ENCODE measurements at regions not wholly inside any gene's neighbourhood (a gene's known extent, or its start where the extent isn't known, plus 50 kb on each side); places are given as distances from the start of the nearest gene placed in this dataset.

DNA sequence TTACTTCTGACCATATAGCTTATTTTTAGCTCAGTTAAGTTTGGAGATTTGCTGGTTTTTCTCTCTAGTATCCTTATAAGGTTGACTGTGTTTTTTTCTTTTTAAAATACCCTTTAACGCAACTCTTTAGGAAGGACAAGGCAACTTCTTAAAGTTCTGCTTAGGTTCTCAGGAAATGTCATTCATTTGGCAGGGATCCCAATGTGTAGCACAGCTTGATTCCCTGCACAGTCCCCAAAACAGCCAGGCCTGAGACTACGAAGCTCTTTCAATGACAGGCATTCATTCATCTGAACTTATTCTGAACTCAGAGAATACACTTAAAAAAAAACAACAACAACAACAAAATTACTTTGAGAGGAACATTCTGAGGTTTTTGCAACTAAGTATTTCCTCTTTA is 1765.8 kb downstream of the PCDH7 start:
- Histone ChIP-seq H3K27ac (no peak overlapping the region), H3K4me3 (no peak overlapping the region), H3K4me1 (replicated peaks in 1 of 2) (no peaks in the 10 kb centered on the region)
- in situ Hi-C loops (cut with MboI; ENCODE audit: low pct_unique_long_range_greater_than_20kb in 2 of 9, low sequenced_read_pairs in 9 of 9, unreplicated experiment in 9 of 9): no loop called here
- 8 to 100% (median 35%) methylated on average over 1 to 2 of the region's 2 CpGs; no CpG with 5 or more reads in 1 of the 10 experiments for WGBS, 10 experiments
- no peak for ATAC-seq (replicated peaks in 6 of 8)

- 0 to 100% (median 47%) methylated on average over 1 of the region's 1 CpG; no CpG with 5 or more reads in 2 of the 10 experiments for WGBS, 10 experiments
- H3K4me1 ChIP-seq (replicated peaks in 1 of 2): no peaks in the 10 kb centered on the region
- no peak overlapping the region for H3K27ac ChIP-seq
- H3K4me3 ChIP-seq: no peak overlapping the region
- ATAC-seq (replicated peaks in 6 of 8): no peak
- in situ Hi-C loops (cut with MboI; ENCODE audit: low pct_unique_long_range_greater_than_20kb in 2 of 9, low sequenced_read_pairs in 9 of 9, unreplicated experiment in 9 of 9): no loop called here
These were observed 1768.5 kb downstream of the PCDH7 start for GRCh38 chr4:32488690-32489089.

GRCh38 chr4:32499171-32499570 is 1779.0 kb downstream of the PCDH7 start:
- H3K4me3 ChIP-seq: no peak overlapping the region
- 16 to 99% (median 84%) methylated on average over 3 to 5 of the region's 5 CpGs for WGBS, 10 experiments
- in situ Hi-C loops (cut with MboI; ENCODE audit: low pct_unique_long_range_greater_than_20kb in 2 of 9, low sequenced_read_pairs in 9 of 9, unreplicated experiment in 9 of 9): no loop called here
- H3K4me1 ChIP-seq (replicated peaks in 1 of 2): no peaks in the 10 kb centered on the region
- no peak overlapping the region for H3K27ac ChIP-seq
- ATAC-seq (replicated peaks in 6 of 8): peak in 3 of 8 experiments; percentile 60 to 97 (median 87)

DNA sequence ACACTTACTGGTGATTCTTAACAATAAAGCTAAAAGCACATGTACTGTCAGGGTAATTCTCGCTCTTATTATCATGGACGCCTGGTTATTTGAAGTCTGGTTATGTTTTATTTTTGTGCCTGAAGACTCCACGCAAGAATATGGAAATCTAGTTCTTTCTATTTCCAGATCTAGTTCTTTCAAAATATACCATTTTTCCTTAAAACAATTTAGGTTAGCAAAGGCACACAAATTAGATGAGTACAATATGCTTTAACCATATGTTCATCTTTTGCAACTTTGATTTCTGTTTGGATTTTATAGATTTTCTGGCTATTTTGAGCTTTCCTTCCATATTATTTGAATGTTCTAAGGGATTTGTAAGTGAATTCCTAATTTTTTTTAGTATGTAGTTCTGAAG is 1783.1 kb downstream of the PCDH7 start:
- in situ Hi-C loops (cut with MboI; ENCODE audit: low pct_unique_long_range_greater_than_20kb in 2 of 9, low sequenced_read_pairs in 9 of 9, unreplicated experiment in 9 of 9): no loop called here
- WGBS, 10 experiments: 40 to 100% (median 90%) methylated on average over 2 to 3 of the region's 3 CpGs
- no peak for ATAC-seq (replicated peaks in 6 of 8)
- Histone ChIP-seq H3K4me3 (no peak overlapping the region), H3K4me1 (replicated peaks in 1 of 2) (no peaks in the 10 kb centered on the region), H3K27ac (no peak overlapping the region)

DNA sequence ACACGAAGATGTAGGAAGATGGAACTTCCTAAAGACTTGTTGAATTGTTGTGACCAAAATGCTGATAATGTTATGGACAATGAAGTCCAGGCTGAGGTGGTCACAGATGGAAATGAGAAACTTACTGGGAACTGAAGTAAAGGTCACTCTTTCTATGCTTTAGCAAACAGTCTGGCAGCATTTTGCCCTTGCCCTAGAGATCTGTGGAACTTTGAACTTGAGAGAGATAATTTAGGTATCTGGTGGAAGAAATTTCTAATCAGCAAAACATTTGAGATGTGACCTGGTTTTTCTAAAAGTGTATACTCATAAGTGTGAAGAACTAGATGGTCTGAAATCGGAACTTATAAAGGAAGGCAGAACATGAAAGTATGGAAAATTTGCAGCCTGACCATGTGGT is 1785.9 kb downstream of the PCDH7 start:
- Histone ChIP-seq H3K4me1 (replicated peaks in 1 of 2) (no peaks in the 10 kb centered on the region), H3K4me3 (no peak overlapping the region), H3K27ac (no peak overlapping the region)
- no peak for ATAC-seq (replicated peaks in 6 of 8)
- WGBS, 10 experiments: 0 to 100% (median 77%) methylated on average over 1 to 2 of the region's 2 CpGs; no CpG with 5 or more reads in 1 of the 10 experiments
- in situ Hi-C loops (cut with MboI; ENCODE audit: low pct_unique_long_range_greater_than_20kb in 2 of 9, low sequenced_read_pairs in 9 of 9, unreplicated experiment in 9 of 9): no loop called here

DNA sequence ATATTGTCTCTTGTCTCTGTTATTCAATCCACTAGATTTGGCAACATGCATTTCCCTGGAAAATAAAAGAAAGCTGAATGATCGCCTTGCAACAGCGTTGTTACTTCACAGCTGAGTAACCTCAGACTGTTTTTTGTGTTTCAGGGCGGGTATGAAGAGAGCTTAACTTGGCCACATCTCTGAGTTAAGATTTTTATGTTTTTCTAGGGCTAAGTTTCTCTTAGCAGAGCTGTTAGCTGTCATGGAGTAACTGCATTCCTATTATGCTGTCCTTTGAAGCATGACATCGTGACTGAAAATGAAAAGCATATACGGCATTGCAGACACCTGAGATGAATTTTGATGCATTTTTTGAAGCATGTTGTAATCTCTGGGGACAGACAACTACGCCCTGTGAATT is 1798.9 kb downstream of the PCDH7 start:
- H3K4me3 ChIP-seq: no peak overlapping the region
- peak in 4 of 8 experiments; percentile 28 to 72 (median 68) for ATAC-seq (replicated peaks in 6 of 8)
- in situ Hi-C loops (cut with MboI; ENCODE audit: low pct_unique_long_range_greater_than_20kb in 2 of 9, low sequenced_read_pairs in 9 of 9, unreplicated experiment in 9 of 9): no loop called here
- 2 to 80% (median 53%) methylated on average over 3 to 6 of the region's 6 CpGs; no CpG with 5 or more reads in 1 of the 10 experiments for WGBS, 10 experiments
- H3K4me1 ChIP-seq (replicated peaks in 1 of 2): peaks cover 0 to 9% of the 10 kb centered on the region in 2 donors
- H3K27ac ChIP-seq: no peak overlapping the region

DNA sequence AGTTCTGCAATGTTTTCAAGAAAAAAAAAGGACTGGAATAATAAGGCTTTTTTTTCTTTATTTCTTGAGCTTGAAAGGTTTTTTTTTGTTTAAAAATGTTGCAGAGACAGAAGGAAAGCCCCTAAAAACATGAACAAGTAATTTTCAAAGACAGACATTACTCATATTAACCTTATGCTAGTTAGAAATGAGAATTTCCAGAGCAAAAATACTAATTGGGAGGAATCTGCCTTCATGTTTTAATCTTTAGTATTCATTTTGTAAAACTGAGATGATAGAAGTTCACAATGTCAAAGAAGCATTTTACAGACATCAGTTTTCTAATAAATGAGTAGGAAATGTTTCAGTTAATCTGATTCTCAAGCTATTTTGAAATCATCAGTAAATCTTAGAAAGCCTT is 1805.3 kb downstream of the PCDH7 start:
- Histone ChIP-seq H3K4me3 (no peak overlapping the region), H3K4me1 (replicated peaks in 1 of 2) (peaks cover 0 to 3% of the 10 kb centered on the region in 2 donors), H3K27ac (no peak overlapping the region)
- no peak for ATAC-seq (replicated peaks in 6 of 8)
- in situ Hi-C loops (cut with MboI; ENCODE audit: low pct_unique_long_range_greater_than_20kb in 2 of 9, low sequenced_read_pairs in 9 of 9, unreplicated experiment in 9 of 9): no loop called here

DNA sequence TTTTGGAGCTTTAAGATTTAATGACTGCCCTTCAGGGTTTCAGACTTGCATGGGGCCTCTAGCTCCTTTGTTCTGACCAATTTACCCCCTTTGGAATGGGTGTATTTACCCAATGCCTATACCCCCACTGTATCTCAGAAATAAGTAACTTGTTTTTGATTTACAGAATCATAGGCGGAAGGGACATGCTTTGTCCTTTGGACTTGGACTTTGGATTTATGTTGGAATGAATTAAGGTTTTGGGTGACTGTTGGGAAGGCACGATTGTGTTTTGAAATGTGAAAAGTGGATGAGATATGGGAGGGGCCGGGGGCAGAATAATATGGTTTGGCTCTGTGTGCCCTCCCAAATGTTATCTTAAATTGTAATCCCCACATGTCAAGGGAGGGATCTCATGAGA is 1824.7 kb downstream of the PCDH7 start:
- Histone ChIP-seq H3K4me3 (no peak overlapping the region), H3K27ac (no peak overlapping the region), H3K4me1 (replicated peaks in 1 of 2) (no peaks in the 10 kb centered on the region)
- 0 to 100% (median 84%) methylated on average over 1 to 3 of the region's 3 CpGs; no CpG with 5 or more reads in 1 of the 10 experiments for WGBS, 10 experiments
- no peak for ATAC-seq (replicated peaks in 6 of 8)
- in situ Hi-C loops (cut with MboI; ENCODE audit: low pct_unique_long_range_greater_than_20kb in 2 of 9, low sequenced_read_pairs in 9 of 9, unreplicated experiment in 9 of 9): no loop called here

- no peak overlapping the region for H3K4me3 ChIP-seq
- no peak for ATAC-seq (replicated peaks in 6 of 8)
- no peak overlapping the region for H3K27ac ChIP-seq
- H3K4me1 ChIP-seq (replicated peaks in 1 of 2): no peaks in the 10 kb centered on the region
- in situ Hi-C loops (cut with MboI; ENCODE audit: low pct_unique_long_range_greater_than_20kb in 2 of 9, low sequenced_read_pairs in 9 of 9, unreplicated experiment in 9 of 9): no loop called here
These were observed 1831.8 kb downstream of the PCDH7 start for GRCh38 chr4:32551943-32552342.

- no peak overlapping the region for H3K4me3 ChIP-seq
- in situ Hi-C loops (cut with MboI; ENCODE audit: low pct_unique_long_range_greater_than_20kb in 2 of 9, low sequenced_read_pairs in 9 of 9, unreplicated experiment in 9 of 9): no loop called here
These were observed 1840.1 kb downstream of the PCDH7 start for GRCh38 chr4:32560306-32560705.

GRCh38 chr4:32562010-32562409 is 1841.8 kb downstream of the PCDH7 start:
- H3K27ac ChIP-seq: no peak overlapping the region
- 0 to 100% (median 76%) methylated on average over 1 to 3 of the region's 3 CpGs; no CpG with 5 or more reads in 1 of the 10 experiments for WGBS, 10 experiments
- no peak for ATAC-seq (replicated peaks in 6 of 8)
- in situ Hi-C loops (cut with MboI; ENCODE audit: low pct_unique_long_range_greater_than_20kb in 2 of 9, low sequenced_read_pairs in 9 of 9, unreplicated experiment in 9 of 9): no loop called here
- no peak overlapping the region for H3K4me3 ChIP-seq
- no peaks in the 10 kb centered on the region for H3K4me1 ChIP-seq (replicated peaks in 1 of 2)

More at GRCh38 chr4:32560306-32560705, 1840.1 kb downstream of the PCDH7 start:
- H3K27ac ChIP-seq: no peak overlapping the region
- 0 to 87% (median 52%) methylated on average over 3 to 5 of the region's 5 CpGs; no CpG with 5 or more reads in 1 of the 10 experiments for WGBS, 10 experiments
- no peaks in the 10 kb centered on the region for H3K4me1 ChIP-seq (replicated peaks in 1 of 2)
- peak in 1 of 8 experiments; percentile 51 for ATAC-seq (replicated peaks in 6 of 8)

DNA sequence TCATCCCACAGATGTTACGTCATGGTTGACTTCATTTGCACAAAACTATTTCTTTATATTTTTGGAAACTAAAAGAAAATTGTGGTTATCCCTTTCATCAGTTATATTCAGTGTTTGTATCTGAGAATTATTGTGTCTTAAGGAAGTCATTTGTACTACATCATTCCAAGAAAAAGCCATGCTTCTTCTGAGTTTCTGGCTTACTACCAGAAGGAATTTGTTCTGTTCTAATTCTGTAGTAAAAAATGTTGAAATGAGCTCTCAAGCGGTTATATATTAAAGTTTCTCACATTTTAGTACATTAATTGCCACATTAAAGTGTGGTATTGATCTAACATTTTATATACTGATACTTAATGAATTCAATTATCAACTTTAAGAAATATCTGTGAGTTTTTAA is 1844.5 kb downstream of the PCDH7 start:
- in situ Hi-C loops (cut with MboI; ENCODE audit: low pct_unique_long_range_greater_than_20kb in 2 of 9, low sequenced_read_pairs in 9 of 9, unreplicated experiment in 9 of 9): no loop called here
- WGBS, 10 experiments: 0 to 100% (median 75%) methylated on average over 1 to 2 of the region's 2 CpGs; no CpG with 5 or more reads in 1 of the 10 experiments
- Histone ChIP-seq H3K4me1 (replicated peaks in 1 of 2) (no peaks in the 10 kb centered on the region), H3K4me3 (no peak overlapping the region), H3K27ac (no peak overlapping the region)
- no peak for ATAC-seq (replicated peaks in 6 of 8)

DNA sequence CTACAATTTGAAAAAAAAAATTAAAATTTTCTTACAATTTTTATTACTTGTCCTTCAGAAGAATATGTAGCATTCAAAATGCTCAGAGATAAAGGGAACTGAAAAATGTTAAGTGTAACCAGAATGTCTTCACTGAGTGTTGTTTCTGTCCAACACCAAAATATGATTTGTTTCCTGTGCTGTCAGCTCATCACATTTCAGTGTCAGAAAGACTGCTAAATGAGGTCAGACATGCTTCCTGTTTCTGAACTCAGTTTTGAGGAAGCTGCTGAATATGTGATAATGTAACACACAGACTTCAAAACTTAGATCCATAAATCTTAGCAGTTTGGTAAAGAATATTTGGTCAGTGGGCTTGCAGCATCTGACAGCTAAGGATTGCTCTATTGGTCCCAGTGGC is 1849.7 kb downstream of the PCDH7 start:
- Histone ChIP-seq H3K4me1 (replicated peaks in 1 of 2) (no peaks in the 10 kb centered on the region), H3K27ac (no peak overlapping the region), H3K4me3 (no peak overlapping the region)
- no peak for ATAC-seq (replicated peaks in 6 of 8)
- in situ Hi-C loops (cut with MboI; ENCODE audit: low pct_unique_long_range_greater_than_20kb in 2 of 9, low sequenced_read_pairs in 9 of 9, unreplicated experiment in 9 of 9): no loop called here

DNA sequence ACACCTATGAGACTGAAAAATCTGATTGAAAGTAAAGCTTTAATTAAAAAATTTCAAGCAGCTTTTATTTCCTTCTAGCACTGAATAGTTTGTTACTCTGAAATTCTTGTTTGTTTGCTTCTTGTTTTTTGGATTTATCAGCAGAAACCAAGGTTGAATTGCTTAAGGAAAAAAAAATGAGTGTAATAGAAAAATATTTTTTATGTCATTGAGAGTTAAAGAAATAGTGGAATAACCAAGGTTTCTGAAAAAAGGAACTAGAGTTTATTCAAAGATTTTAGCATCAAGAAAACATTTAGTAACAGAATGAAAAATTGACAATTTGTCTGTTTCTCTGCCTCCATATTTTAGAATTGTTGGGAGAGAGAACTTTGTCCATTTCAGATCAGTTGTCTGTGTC is 1852.2 kb downstream of the PCDH7 start:
- ATAC-seq (replicated peaks in 6 of 8): no peak
- no peak overlapping the region for H3K27ac ChIP-seq
- no peak overlapping the region for H3K4me3 ChIP-seq
- no peaks in the 10 kb centered on the region for H3K4me1 ChIP-seq (replicated peaks in 1 of 2)
- in situ Hi-C loops (cut with MboI; ENCODE audit: low pct_unique_long_range_greater_than_20kb in 2 of 9, low sequenced_read_pairs in 9 of 9, unreplicated experiment in 9 of 9): no loop called here

GRCh38 chr4:32574803-32575202 is 1854.6 kb downstream of the PCDH7 start:
- Histone ChIP-seq H3K4me3 (no peak overlapping the region), H3K4me1 (replicated peaks in 1 of 2) (no peaks in the 10 kb centered on the region), H3K27ac (no peak overlapping the region)
- WGBS, 10 experiments: 0 to 100% (median 70%) methylated on average over 1 of the region's 1 CpG; no CpG with 5 or more reads in 1 of the 10 experiments
- in situ Hi-C loops (cut with MboI; ENCODE audit: low pct_unique_long_range_greater_than_20kb in 2 of 9, low sequenced_read_pairs in 9 of 9, unreplicated experiment in 9 of 9): no loop called here
- ATAC-seq (replicated peaks in 6 of 8): no peak
